ENCODE measurements at regions not wholly inside any gene's neighbourhood (a gene's known extent, or its start where the extent isn't known, plus 50 kb on each side); places are given as distances from the start of the nearest gene placed in this dataset.

- no peaks in the 10 kb centered on the region for H3K9me3 ChIP-seq (ENCODE audit: control insufficient read depth, low read depth, low read length)
- H3K36me3 ChIP-seq (ENCODE audit: control insufficient read depth, low read depth, low read length), result no peaks in the 10 kb centered on the region
- no peaks in the 10 kb centered on the region for H3K27me3 ChIP-seq (ENCODE audit: control insufficient read depth, insufficient read depth, low read length)
- H3K4me1 ChIP-seq (ENCODE audit: control insufficient read depth, low read depth, low read length), result no peaks in the 10 kb centered on the region
- no peak overlapping the region for H3K9ac ChIP-seq (ENCODE audit: low read length)
- no peak overlapping the region for H3K27ac ChIP-seq (ENCODE audit: low read length)
- H3K4me3 ChIP-seq (ENCODE audit: low read length), result no peak overlapping the region
These were observed 50.1 kb upstream of the EFEMP1 start for GRCh38 chr2:55973673-55974072.

GRCh38 chr2:55976681-55977080, 53.1 kb upstream of the EFEMP1 start:
- Histone ChIP-seq H3K27me3 (ENCODE audit: control insufficient read depth, insufficient read depth, low read length) (no peaks in the 10 kb centered on the region), H3K9ac (ENCODE audit: low read length) (no peak overlapping the region), H3K36me3 (ENCODE audit: control insufficient read depth, low read depth, low read length) (no peaks in the 10 kb centered on the region), H3K4me3 (ENCODE audit: low read length) (no peak overlapping the region), H3K4me1 (ENCODE audit: control insufficient read depth, low read depth, low read length) (no peaks in the 10 kb centered on the region), H3K27ac (ENCODE audit: low read length) (no peak overlapping the region), H3K9me3 (ENCODE audit: control insufficient read depth, low read depth, low read length) (no peaks in the 10 kb centered on the region)

GRCh38 chr2:55985406-55985805, 61.8 kb upstream of the EFEMP1 start:
- no peaks in the 10 kb centered on the region for H3K9me3 ChIP-seq (ENCODE audit: control insufficient read depth, low read depth, low read length)
- H3K4me3 ChIP-seq (ENCODE audit: low read length), result no peak overlapping the region
- no peaks in the 10 kb centered on the region for H3K27me3 ChIP-seq (ENCODE audit: control insufficient read depth, insufficient read depth, low read length)
- H3K27ac ChIP-seq (ENCODE audit: low read length), result no peak overlapping the region
- no peaks in the 10 kb centered on the region for H3K36me3 ChIP-seq (ENCODE audit: control insufficient read depth, low read depth, low read length)
- no peaks in the 10 kb centered on the region for H3K4me1 ChIP-seq (ENCODE audit: control insufficient read depth, low read depth, low read length)
- no peak overlapping the region for H3K9ac ChIP-seq (ENCODE audit: low read length)

- Histone ChIP-seq H3K9ac (ENCODE audit: low read length) (no peak overlapping the region), H3K4me3 (ENCODE audit: low read length) (no peak overlapping the region), H3K9me3 (ENCODE audit: control insufficient read depth, low read depth, low read length) (no peaks in the 10 kb centered on the region), H3K27ac (ENCODE audit: low read length) (no peak overlapping the region), H3K27me3 (ENCODE audit: control insufficient read depth, insufficient read depth, low read length) (no peaks in the 10 kb centered on the region), H3K4me1 (ENCODE audit: control insufficient read depth, low read depth, low read length) (no peaks in the 10 kb centered on the region), H3K36me3 (ENCODE audit: control insufficient read depth, low read depth, low read length) (no peaks in the 10 kb centered on the region)
These were observed 62.4 kb upstream of the EFEMP1 start for GRCh38 chr2:55986001-55986400.

GRCh38 chr2:55986700-55987440, 63.3 kb upstream of the EFEMP1 start:
- Histone ChIP-seq H3K9ac (ENCODE audit: low read length) (no peak overlapping the region), H3K9me3 (ENCODE audit: control insufficient read depth, low read depth, low read length) (no peaks in the 10 kb centered on the region), H3K4me3 (ENCODE audit: low read length) (no peak overlapping the region), H3K27me3 (ENCODE audit: control insufficient read depth, insufficient read depth, low read length) (no peaks in the 10 kb centered on the region), H3K4me1 (ENCODE audit: control insufficient read depth, low read depth, low read length) (no peaks in the 10 kb centered on the region), H3K36me3 (ENCODE audit: control insufficient read depth, low read depth, low read length) (no peaks in the 10 kb centered on the region), H3K27ac (ENCODE audit: low read length) (no peak overlapping the region)

- H3K9ac ChIP-seq (ENCODE audit: low read length), result no peak overlapping the region
- H3K4me3 ChIP-seq (ENCODE audit: low read length), result no peak overlapping the region
- no peaks in the 10 kb centered on the region for H3K36me3 ChIP-seq (ENCODE audit: control insufficient read depth, low read depth, low read length)
- H3K27me3 ChIP-seq (ENCODE audit: control insufficient read depth, insufficient read depth, low read length), result no peaks in the 10 kb centered on the region
- no peak overlapping the region for H3K27ac ChIP-seq (ENCODE audit: low read length)
- H3K9me3 ChIP-seq (ENCODE audit: control insufficient read depth, low read depth, low read length), result no peaks in the 10 kb centered on the region
- H3K4me1 ChIP-seq (ENCODE audit: control insufficient read depth, low read depth, low read length), result peaks cover 4% of the 10 kb centered on the region
These were observed 65.8 kb upstream of the EFEMP1 start for GRCh38 chr2:55989405-55989804.

- no peaks in the 10 kb centered on the region for H3K36me3 ChIP-seq (ENCODE audit: control insufficient read depth, low read depth, low read length)
- peaks cover 6% of the 10 kb centered on the region for H3K4me1 ChIP-seq (ENCODE audit: control insufficient read depth, low read depth, low read length)
- no peak overlapping the region for H3K27ac ChIP-seq (ENCODE audit: low read length)
- no peaks in the 10 kb centered on the region for H3K27me3 ChIP-seq (ENCODE audit: control insufficient read depth, insufficient read depth, low read length)
- no peak overlapping the region for H3K9ac ChIP-seq (ENCODE audit: low read length)
- no peaks in the 10 kb centered on the region for H3K9me3 ChIP-seq (ENCODE audit: control insufficient read depth, low read depth, low read length)
- H3K4me3 ChIP-seq (ENCODE audit: low read length), result no peak overlapping the region
These were observed 68.9 kb upstream of the EFEMP1 start for GRCh38 chr2:55992455-55992854.

GRCh38 chr2:55993685-55994084, 70.1 kb upstream of the EFEMP1 start:
- Histone ChIP-seq H3K9me3 (ENCODE audit: control insufficient read depth, low read depth, low read length) (no peaks in the 10 kb centered on the region), H3K4me3 (ENCODE audit: low read length) (no peak overlapping the region), H3K27me3 (ENCODE audit: control insufficient read depth, insufficient read depth, low read length) (no peaks in the 10 kb centered on the region), H3K4me1 (ENCODE audit: control insufficient read depth, low read depth, low read length) (peaks cover 6% of the 10 kb centered on the region), H3K27ac (ENCODE audit: low read length) (no peak overlapping the region), H3K36me3 (ENCODE audit: control insufficient read depth, low read depth, low read length) (no peaks in the 10 kb centered on the region), H3K9ac (ENCODE audit: low read length) (no peak overlapping the region)

GRCh38 chr2:55995211-55995610, 71.6 kb upstream of the EFEMP1 start:
- H3K4me1 ChIP-seq (ENCODE audit: control insufficient read depth, low read depth, low read length), result peaks cover 6% of the 10 kb centered on the region

GRCh38 chr2:55995902-55996301, 72.3 kb upstream of the EFEMP1 start:
- Histone ChIP-seq H3K4me3 (ENCODE audit: low read length) (no peak overlapping the region), H3K9me3 (ENCODE audit: control insufficient read depth, low read depth, low read length) (no peaks in the 10 kb centered on the region), H3K27ac (ENCODE audit: low read length) (no peak overlapping the region), H3K27me3 (ENCODE audit: control insufficient read depth, insufficient read depth, low read length) (no peaks in the 10 kb centered on the region), H3K36me3 (ENCODE audit: control insufficient read depth, low read depth, low read length) (no peaks in the 10 kb centered on the region), H3K4me1 (ENCODE audit: control insufficient read depth, low read depth, low read length) (peaks cover 6% of the 10 kb centered on the region), H3K9ac (ENCODE audit: low read length) (no peak overlapping the region)

More at GRCh38 chr2:55995211-55995610, 71.6 kb upstream of the EFEMP1 start:
- no peak overlapping the region for H3K9ac ChIP-seq (ENCODE audit: low read length)
- no peaks in the 10 kb centered on the region for H3K36me3 ChIP-seq (ENCODE audit: control insufficient read depth, low read depth, low read length)
- no peaks in the 10 kb centered on the region for H3K27me3 ChIP-seq (ENCODE audit: control insufficient read depth, insufficient read depth, low read length)
- no peaks in the 10 kb centered on the region for H3K9me3 ChIP-seq (ENCODE audit: control insufficient read depth, low read depth, low read length)
- H3K27ac ChIP-seq (ENCODE audit: low read length), result no peak overlapping the region
- no peak overlapping the region for H3K4me3 ChIP-seq (ENCODE audit: low read length)

- H3K27ac ChIP-seq (ENCODE audit: low read length), result no peak overlapping the region
- no peak overlapping the region for H3K4me3 ChIP-seq (ENCODE audit: low read length)
- H3K9ac ChIP-seq (ENCODE audit: low read length), result no peak overlapping the region
- H3K27me3 ChIP-seq (ENCODE audit: control insufficient read depth, insufficient read depth, low read length), result no peaks in the 10 kb centered on the region
- no peaks in the 10 kb centered on the region for H3K36me3 ChIP-seq (ENCODE audit: control insufficient read depth, low read depth, low read length)
- H3K9me3 ChIP-seq (ENCODE audit: control insufficient read depth, low read depth, low read length), result no peaks in the 10 kb centered on the region
- peaks cover 4% of the 10 kb centered on the region for H3K4me1 ChIP-seq (ENCODE audit: control insufficient read depth, low read depth, low read length)
These were observed 75.6 kb upstream of the EFEMP1 start for GRCh38 chr2:55999231-55999630.

GRCh38 chr2:55999790-56000189, 76.2 kb upstream of the EFEMP1 start:
- Histone ChIP-seq H3K36me3 (ENCODE audit: control insufficient read depth, low read depth, low read length) (no peaks in the 10 kb centered on the region), H3K27ac (ENCODE audit: low read length) (no peak overlapping the region), H3K9me3 (ENCODE audit: control insufficient read depth, low read depth, low read length) (no peaks in the 10 kb centered on the region), H3K4me3 (ENCODE audit: low read length) (no peak overlapping the region), H3K4me1 (ENCODE audit: control insufficient read depth, low read depth, low read length) (no peaks in the 10 kb centered on the region), H3K9ac (ENCODE audit: low read length) (no peak overlapping the region), H3K27me3 (ENCODE audit: control insufficient read depth, insufficient read depth, low read length) (no peaks in the 10 kb centered on the region)
